DND-41 (cell line): ENCODE measurements at regions not wholly inside any gene's neighbourhood (a gene's known extent, or its start where the extent isn't known, plus 50 kb on each side); places are given as distances from the start of the nearest gene placed in this dataset.

Experiments used
- ATAC-seq: fragments of 200-7000 bp; cut with Tn5 transposase; 3 replicates; pipeline ENCODE4 v1.9.1; 2021; ENCODE audit warnings: low read depth; ENCODE audit not compliant: insufficient read depth
- DNase-seq: peaks from one replicate; pipeline ENCODE4 v3.0.0-alpha.2; 2020
- H2AFZ ChIP-seq: 2 replicates; pipeline ENCODE4 v1.6.0; 2012; ENCODE audit warnings: low read depth, low read length
- H3K27ac ChIP-seq: 2 replicates; pipeline ENCODE4 v1.5.1; 2012; ENCODE audit warnings: low read length, inconsistent platforms
- H3K27me3 ChIP-seq: fragments of 200-600 bp; sonication (generic); 2 replicates; pipeline ENCODE4 v1.6.0; 2012; ENCODE audit warnings: low read length, mild to moderate bottlenecking, inconsistent platforms; ENCODE audit not compliant: insufficient read depth, poor library complexity
- H3K36me3 ChIP-seq: 2 replicates; pipeline ENCODE4 v1.5.1; 2012; ENCODE audit warnings: low read length, inconsistent platforms; ENCODE audit not compliant: insufficient read depth
- H3K4me1 ChIP-seq: 2 replicates; pipeline ENCODE4 v1.5.1; 2012; ENCODE audit warnings: mild to moderate bottlenecking, low read length; ENCODE audit not compliant: insufficient read depth
- H3K4me2 ChIP-seq: 2 replicates; pipeline ENCODE4 v1.6.0; 2012; ENCODE audit warnings: mild to moderate bottlenecking, moderate library complexity, low read length, inconsistent platforms; ENCODE audit not compliant: insufficient read depth
- H3K4me3 ChIP-seq, 2 experiments: fragments of 200-600 bp in 1 of 2; shearing (Covaris generic) in 1 of 2; 2 replicates each; pipeline ENCODE4 v1.5.1; 2012 to 2016; ENCODE audit warnings: inconsistent platforms in 2 of 2, low read length in 2 of 2, mild to moderate bottlenecking in 2 of 2, low read depth in 1 of 2, moderate library complexity in 1 of 2
- H3K79me2 ChIP-seq: 2 replicates; pipeline ENCODE4 v1.6.0; 2012; ENCODE audit warnings: low read length, inconsistent platforms; ENCODE audit not compliant: insufficient read depth
- H3K9ac ChIP-seq: 2 replicates; pipeline ENCODE4 v1.6.0; 2012; ENCODE audit warnings: low read depth, mild to moderate bottlenecking, inconsistent platforms, low read length, moderate library complexity
- H3K9me3 ChIP-seq: 2 replicates; pipeline ENCODE4 v1.5.1; 2012; ENCODE audit warnings: low read length, moderate library complexity, mild to moderate bottlenecking, inconsistent platforms; ENCODE audit not compliant: insufficient read depth, severe bottlenecking
- H4K20me1 ChIP-seq: 2 replicates; pipeline ENCODE4 v1.6.0; 2012; ENCODE audit warnings: low read length; ENCODE audit not compliant: insufficient read depth
- CTCF ChIP-seq: IDR thresholded peaks from 2 replicates; pipeline ENCODE4 v1.5.1; 2012; ENCODE audit warnings: borderline replicate concordance, low read length, moderate library complexity, mild to moderate bottlenecking; ENCODE audit not compliant: poor library complexity, severe bottlenecking; ENCODE audit errors: extremely low read depth
- EZH2 ChIP-seq: IDR thresholded peaks from 3 replicates; pipeline ENCODE4 v1.6.1; 2012; ENCODE audit warnings: borderline replicate concordance, low read depth, mild to moderate bottlenecking, moderate library complexity, low read length, inconsistent platforms; ENCODE audit not compliant: severe bottlenecking

- ATAC-seq = no peak
Measured at GRCh38 chr10:78313636-78314035, 280.0 kb downstream of the RPS24 start.

GRCh38 chr10:78314651-78315050 is 281.0 kb downstream of the RPS24 start:
- ATAC-seq (no peak), DNase-seq (no peak)
- H3K4me2 ChIP-seq = no peak overlapping the region
- no peaks in the 10 kb centered on the region for H3K79me2 ChIP-seq
- no peaks in the 10 kb centered on the region for H3K27me3 ChIP-seq
- H3K27ac ChIP-seq = no peak overlapping the region
- H3K9me3 ChIP-seq = no peaks in the 10 kb centered on the region
- H3K4me3 ChIP-seq = no peak overlapping the region
- H4K20me1 ChIP-seq = no peaks in the 10 kb centered on the region
- TF ChIP-seq EZH2 (no peak), CTCF (no peak)
- no peaks in the 10 kb centered on the region for H3K4me1 ChIP-seq
- H3K36me3 ChIP-seq = no peaks in the 10 kb centered on the region
- no peak overlapping the region for H2AFZ ChIP-seq
- H3K9ac ChIP-seq = no peak overlapping the region

More at GRCh38 chr10:78313636-78314035, 280.0 kb downstream of the RPS24 start:
- Histone ChIP-seq H3K27me3 (peaks cover 4% of the 10 kb centered on the region), H4K20me1 (no peaks in the 10 kb centered on the region), H3K9me3 (no peaks in the 10 kb centered on the region), H3K79me2 (no peaks in the 10 kb centered on the region), H3K36me3 (no peaks in the 10 kb centered on the region), H2AFZ (no peak overlapping the region), H3K27ac (no peak overlapping the region), H3K4me2 (no peak overlapping the region), H3K4me3 (no peak overlapping the region), H3K9ac (no peak overlapping the region), H3K4me1 (no peaks in the 10 kb centered on the region)
- DNase-seq = no peak
- TF ChIP-seq EZH2 = no peak
- TF ChIP-seq CTCF = no peak

GRCh38 chr10:78316451-78316931 is 282.8 kb downstream of the RPS24 start:
- DNase-seq (no peak), ATAC-seq (no peak)
- H3K27me3 ChIP-seq = peaks cover under 1% of the 10 kb centered on the region
- H3K79me2 ChIP-seq = no peaks in the 10 kb centered on the region
- H3K9me3 ChIP-seq = no peaks in the 10 kb centered on the region
- H3K27ac ChIP-seq = no peak overlapping the region
- H3K4me2 ChIP-seq = no peak overlapping the region
- no peaks in the 10 kb centered on the region for H4K20me1 ChIP-seq
- H3K4me3 ChIP-seq = no peak overlapping the region
- no peak overlapping the region for H3K9ac ChIP-seq
- no peaks in the 10 kb centered on the region for H3K36me3 ChIP-seq
- H2AFZ ChIP-seq = no peak overlapping the region
- no peak for TF ChIP-seq CTCF
- H3K4me1 ChIP-seq = no peaks in the 10 kb centered on the region

- Histone ChIP-seq H3K9ac (no peak overlapping the region), H4K20me1 (no peaks in the 10 kb centered on the region), H3K4me3 (no peak overlapping the region), H2AFZ (no peak overlapping the region), H3K79me2 (no peaks in the 10 kb centered on the region), H3K9me3 (no peaks in the 10 kb centered on the region), H3K4me2 (no peak overlapping the region), H3K27ac (no peak overlapping the region), H3K4me1 (0 out of 2 replicates have a peak, but pooled peaks cover under 1% of the 10 kb centered on the region), H3K27me3 (peaks cover 2% of the 10 kb centered on the region), H3K36me3 (no peaks in the 10 kb centered on the region)
- DNase-seq (no peak), ATAC-seq (no peak)
- TF ChIP-seq EZH2 = no peak
- TF ChIP-seq CTCF = no peak
Measured at GRCh38 chr10:78318305-78318704, 284.6 kb downstream of the RPS24 start.
